Astrocyte (in vitro differentiated cells and primary cell): ENCODE measurements at regions not wholly inside any gene's neighbourhood (a gene's known extent, or its start where the extent isn't known, plus 50 kb on each side); places are given as distances from the start of the nearest gene placed in this dataset.

Experiments
- DNase-seq: peaks from one replicate; pipeline ENCODE4 v3.0.0-alpha.2; 2010; ENCODE audit warnings: low read depth
- FAIRE-seq: peaks from 2 replicates; lab custom pipeline; 2011; peaks lifted over from hg19 to GRCh38; lab: Jason Lieb, UNC
- H2AFZ ChIP-seq: 2 replicates; pipeline ENCODE4 v1.6.0; 2012; ENCODE audit warnings: low read depth, low read length, inconsistent platforms
- H3K27ac ChIP-seq: 2 replicates; pipeline ENCODE4 v1.5.1; 2011; ENCODE audit warnings: low read depth, low read length, inconsistent platforms
- H3K27me3 ChIP-seq: 2 replicates; pipeline ENCODE4 v1.6.0; 2011; ENCODE audit warnings: low read length, inconsistent platforms; ENCODE audit not compliant: insufficient read depth
- H3K36me3 ChIP-seq: 2 replicates; pipeline ENCODE4 v1.5.1; 2011; ENCODE audit warnings: low read length, inconsistent platforms; ENCODE audit not compliant: insufficient read depth
- H3K4me1 ChIP-seq: 2 replicates; pipeline ENCODE4 v1.5.1; 2011; ENCODE audit warnings: low read length, inconsistent platforms; ENCODE audit not compliant: insufficient read depth
- H3K4me2 ChIP-seq: 2 replicates; pipeline ENCODE4 v1.6.0; 2012; ENCODE audit warnings: low read length, inconsistent platforms
- H3K4me3 ChIP-seq: 2 replicates; pipeline ENCODE4 v1.5.1; 2011; ENCODE audit warnings: low read depth, mild to moderate bottlenecking, low read length, inconsistent platforms; ENCODE audit not compliant: insufficient read depth
- H3K79me2 ChIP-seq: 2 replicates; pipeline ENCODE4 v1.6.0; 2012; ENCODE audit warnings: mild to moderate bottlenecking, low read length, inconsistent platforms; ENCODE audit not compliant: insufficient read depth
- H3K9ac ChIP-seq: 2 replicates; pipeline ENCODE4 v1.6.0; 2012; ENCODE audit warnings: mild to moderate bottlenecking, low read length, inconsistent platforms
- H3K9me3 ChIP-seq: 2 replicates; pipeline ENCODE4 v1.5.1; 2012; ENCODE audit warnings: low read depth, mild to moderate bottlenecking, low read length, inconsistent platforms; ENCODE audit not compliant: insufficient read depth
- H4K20me1 ChIP-seq: 2 replicates; pipeline ENCODE4 v1.6.0; 2012; ENCODE audit warnings: low read length, inconsistent platforms; ENCODE audit not compliant: insufficient read depth
- H3K27ac Mint-ChIP-seq: one replicate; pipeline ENCODE4 v1.8.0; 2021; ENCODE audit warnings: mild to moderate bottlenecking, mixed read lengths; ENCODE audit not compliant: unreplicated experiment
- H3K27me3 Mint-ChIP-seq: one replicate; pipeline ENCODE4 v1.8.0; 2021; ENCODE audit warnings: low read depth, mixed read lengths; ENCODE audit not compliant: unreplicated experiment
- H3K36me3 Mint-ChIP-seq: one replicate; pipeline ENCODE4 v1.8.0; 2021; ENCODE audit warnings: low read depth, mixed read lengths; ENCODE audit not compliant: unreplicated experiment
- H3K4me1 Mint-ChIP-seq: one replicate; pipeline ENCODE4 v1.8.0; 2021; ENCODE audit warnings: low read depth, mixed read lengths; ENCODE audit not compliant: unreplicated experiment
- H3K4me3 Mint-ChIP-seq: one replicate; pipeline ENCODE4 v1.8.0; 2021; ENCODE audit warnings: mild to moderate bottlenecking, moderate library complexity, mixed read lengths; ENCODE audit not compliant: unreplicated experiment
- H3K9me3 Mint-ChIP-seq: one replicate; pipeline ENCODE4 v1.8.0; 2021; ENCODE audit warnings: mild to moderate bottlenecking, mixed read lengths; ENCODE audit not compliant: unreplicated experiment
- EZH2 ChIP-seq: IDR thresholded peaks from 2 replicates; pipeline ENCODE4 v1.6.1; 2012; ENCODE audit warnings: mild to moderate bottlenecking, low read length, inconsistent platforms; ENCODE audit not compliant: insufficient read depth
- TF ChIP-seq, protein P1 (sequence below): IDR thresholded peaks from 2 replicates; pipeline ENCODE4 v1.5.1; 2011; ENCODE audit warnings: low read depth, mild to moderate bottlenecking, inconsistent platforms, low read length, moderate library complexity; ENCODE audit not compliant: insufficient read depth

DNA sequence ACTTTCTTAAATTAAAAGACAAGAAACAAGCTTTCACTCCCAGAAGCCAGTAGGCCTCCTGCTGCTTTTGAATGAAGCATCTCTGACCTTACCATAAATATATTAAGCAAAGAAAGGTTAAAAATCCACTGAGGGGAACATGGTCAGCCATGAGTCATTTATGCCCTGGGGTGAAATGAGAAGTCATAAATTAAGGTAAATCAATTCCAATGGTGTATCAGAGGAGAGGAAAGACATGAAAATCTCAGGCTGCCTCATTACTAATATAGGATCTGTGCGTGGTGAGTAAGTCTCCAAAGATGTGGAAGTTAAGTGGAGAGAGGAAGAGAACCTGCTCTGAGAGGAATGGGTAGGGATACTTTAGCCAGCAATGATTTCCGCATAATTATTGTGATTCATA is 292.3 kb upstream of the CHAC2 start:
- H3K27me3 Mint-ChIP-seq: no peaks in the 10 kb centered on the region
- DNase-seq (peak; percentile 55), FAIRE-seq (no peak)
- H3K4me3 ChIP-seq: no peak overlapping the region
- TF ChIP-seq EZH2: no peak
- TF ChIP-seq, protein P1, sequence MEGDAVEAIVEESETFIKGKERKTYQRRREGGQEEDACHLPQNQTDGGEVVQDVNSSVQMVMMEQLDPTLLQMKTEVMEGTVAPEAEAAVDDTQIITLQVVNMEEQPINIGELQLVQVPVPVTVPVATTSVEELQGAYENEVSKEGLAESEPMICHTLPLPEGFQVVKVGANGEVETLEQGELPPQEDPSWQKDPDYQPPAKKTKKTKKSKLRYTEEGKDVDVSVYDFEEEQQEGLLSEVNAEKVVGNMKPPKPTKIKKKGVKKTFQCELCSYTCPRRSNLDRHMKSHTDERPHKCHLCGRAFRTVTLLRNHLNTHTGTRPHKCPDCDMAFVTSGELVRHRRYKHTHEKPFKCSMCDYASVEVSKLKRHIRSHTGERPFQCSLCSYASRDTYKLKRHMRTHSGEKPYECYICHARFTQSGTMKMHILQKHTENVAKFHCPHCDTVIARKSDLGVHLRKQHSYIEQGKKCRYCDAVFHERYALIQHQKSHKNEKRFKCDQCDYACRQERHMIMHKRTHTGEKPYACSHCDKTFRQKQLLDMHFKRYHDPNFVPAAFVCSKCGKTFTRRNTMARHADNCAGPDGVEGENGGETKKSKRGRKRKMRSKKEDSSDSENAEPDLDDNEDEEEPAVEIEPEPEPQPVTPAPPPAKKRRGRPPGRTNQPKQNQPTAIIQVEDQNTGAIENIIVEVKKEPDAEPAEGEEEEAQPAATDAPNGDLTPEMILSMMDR: no peak
- peaks cover 6% of the 10 kb centered on the region for H3K4me1 Mint-ChIP-seq
- H3K4me2 ChIP-seq: peak overlapping the region; percentile 26
- no peak overlapping the region for H3K27ac ChIP-seq
- H3K79me2 ChIP-seq: no peaks in the 10 kb centered on the region
- no peaks in the 10 kb centered on the region for H3K9me3 Mint-ChIP-seq
- H2AFZ ChIP-seq: no peak overlapping the region
- no peaks in the 10 kb centered on the region for H3K36me3 ChIP-seq
- no peak overlapping the region for H3K9ac ChIP-seq
- peaks cover 3% of the 10 kb centered on the region for H3K4me1 ChIP-seq
- H3K27ac Mint-ChIP-seq: no peak overlapping the region
- H4K20me1 ChIP-seq: no peaks in the 10 kb centered on the region
- no peaks in the 10 kb centered on the region for H3K27me3 ChIP-seq
- no peak overlapping the region for H3K4me3 Mint-ChIP-seq
- no peaks in the 10 kb centered on the region for H3K36me3 Mint-ChIP-seq
- no peaks in the 10 kb centered on the region for H3K9me3 ChIP-seq

DNA sequence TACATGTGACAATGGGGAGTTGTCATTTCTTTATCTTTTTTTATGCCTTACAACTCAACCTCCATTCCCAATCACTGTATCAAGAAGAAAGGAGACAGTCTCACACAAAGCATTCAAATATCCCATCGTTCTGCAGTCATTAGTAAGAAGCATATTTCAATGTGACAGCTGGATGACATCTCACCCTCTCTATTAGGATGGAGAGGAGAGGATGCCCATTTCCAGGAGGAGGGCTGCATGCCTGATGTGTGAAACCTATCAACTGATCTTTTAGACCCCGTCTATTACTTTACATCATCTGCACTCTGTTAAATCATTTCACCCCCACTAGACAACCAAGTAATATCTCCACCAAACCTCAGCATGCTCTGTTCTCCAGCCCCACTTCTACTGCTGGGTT is 292.7 kb upstream of the CHAC2 start:
- TF ChIP-seq EZH2: no peak
- TF ChIP-seq, protein P1: no peak
- Histone ChIP-seq H3K27ac (no peak overlapping the region), H3K27me3 (no peaks in the 10 kb centered on the region), H3K4me2 (peak overlapping the region; percentile 19), H3K79me2 (no peaks in the 10 kb centered on the region), H2AFZ (no peak overlapping the region), H3K4me3 (no peak overlapping the region), H3K9me3 (no peaks in the 10 kb centered on the region), H3K4me1 (peaks cover 3% of the 10 kb centered on the region), H3K36me3 (no peaks in the 10 kb centered on the region), H4K20me1 (no peaks in the 10 kb centered on the region), H3K9ac (no peak overlapping the region)
- DNase-seq (no peak), FAIRE-seq (no peak)
- Mint-ChIP-seq H3K36me3 (no peaks in the 10 kb centered on the region), H3K9me3 (no peaks in the 10 kb centered on the region), H3K4me3 (no peak overlapping the region), H3K27me3 (no peaks in the 10 kb centered on the region), H3K4me1 (peaks cover 6% of the 10 kb centered on the region), H3K27ac (no peak overlapping the region)

DNA sequence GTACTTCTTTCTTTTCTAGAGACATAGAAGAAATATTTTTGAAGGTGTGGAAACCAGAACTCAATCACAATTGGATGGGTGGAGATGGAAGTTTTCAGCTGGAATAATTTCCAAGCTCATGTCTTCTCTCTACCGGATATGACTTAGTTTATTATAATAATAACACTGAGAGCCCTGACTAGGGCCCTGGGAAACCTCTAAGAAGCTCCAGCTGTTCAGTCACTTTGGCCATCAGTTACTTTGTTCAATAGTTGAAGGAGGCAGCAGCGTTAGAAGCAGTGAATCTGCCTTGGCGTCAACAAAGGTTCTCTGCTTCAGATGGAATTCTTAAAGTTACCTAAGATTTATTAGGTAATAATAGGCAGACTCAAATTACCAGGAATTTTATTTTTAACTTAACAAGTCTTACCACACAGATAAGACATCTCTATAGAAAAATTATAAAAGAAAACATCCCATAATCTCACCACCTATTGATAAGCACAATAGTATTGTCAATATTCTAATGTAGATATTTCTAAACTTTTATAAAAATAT is 293.8 kb upstream of the CHAC2 start:
- Histone ChIP-seq H3K4me2 (no peak overlapping the region), H3K36me3 (no peaks in the 10 kb centered on the region), H3K27me3 (no peaks in the 10 kb centered on the region), H3K4me1 (peaks cover 3% of the 10 kb centered on the region), H3K79me2 (no peaks in the 10 kb centered on the region), H3K27ac (no peak overlapping the region), H3K4me3 (no peak overlapping the region), H2AFZ (no peak overlapping the region), H3K9me3 (no peaks in the 10 kb centered on the region), H4K20me1 (no peaks in the 10 kb centered on the region), H3K9ac (no peak overlapping the region)
- H3K9me3 Mint-ChIP-seq: no peaks in the 10 kb centered on the region
- DNase-seq (no peak), FAIRE-seq (no peak)
- peaks cover 6% of the 10 kb centered on the region for H3K4me1 Mint-ChIP-seq
- H3K27ac Mint-ChIP-seq: no peak overlapping the region
- TF ChIP-seq, protein P1: no peak
- no peak for TF ChIP-seq EZH2
- H3K27me3 Mint-ChIP-seq: no peaks in the 10 kb centered on the region
- no peaks in the 10 kb centered on the region for H3K36me3 Mint-ChIP-seq
- no peak overlapping the region for H3K4me3 Mint-ChIP-seq
